Lung (tissue), 11 donors: ENCODE measurements at regions not wholly inside any gene's neighbourhood (a gene's known extent, or its start where the extent isn't known, plus 50 kb on each side); places are given as distances from the start of the nearest gene placed in this dataset.

Experiments
- ATAC-seq: fragments of 200-7000 bp; cut with Tn5 transposase; one replicate; pipeline ENCODE4 v1.9.1; 2020; ENCODE audit warnings: moderate number of reproducible peaks; ENCODE audit not compliant: insufficient read depth, low FRiP score
- DNase-seq, 3 donors: peaks; one replicate each; pipeline ENCODE4 v3.0.0-alpha.2; 2013 to 2017
- H3K27ac ChIP-seq, 2 donors: one replicate each; pipeline ENCODE4 v1.5.1; 2013; ENCODE audit warnings: mild to moderate bottlenecking in 2 of 2, moderate library complexity in 2 of 2, control low read depth in 1 of 2, inconsistent platforms in 1 of 2, low read depth in 1 of 2, low read length in 1 of 2
- H3K27me3 ChIP-seq, 3 donors: one replicate each; pipeline ENCODE4 v1.5.1; 2013; ENCODE audit warnings: low read length in 2 of 3; ENCODE audit not compliant: control insufficient read depth in 3 of 3, insufficient read depth in 3 of 3
- H3K36me3 ChIP-seq, 4 donors: one replicate each; pipeline ENCODE4 v1.5.1; 2013; ENCODE audit warnings: low read length in 4 of 4, mild to moderate bottlenecking in 1 of 4, moderate library complexity in 1 of 4; ENCODE audit not compliant: control insufficient read depth in 4 of 4, insufficient read depth in 4 of 4
- H3K4me1 ChIP-seq, 5 donors: one replicate each; pipeline ENCODE4 v1.5.1; 2013; ENCODE audit warnings: low read length in 5 of 5, mild to moderate bottlenecking in 2 of 5, moderate library complexity in 1 of 5; ENCODE audit not compliant: control insufficient read depth in 5 of 5, insufficient read depth in 5 of 5
- H3K4me3 ChIP-seq: one replicate; pipeline ENCODE4 v1.5.1; 2013; ENCODE audit warnings: mild to moderate bottlenecking, control low read depth, moderate library complexity
- H3K9ac ChIP-seq, 2 donors: one replicate each; pipeline ENCODE4 v1.5.1; 2013; ENCODE audit warnings: low read length in 2 of 2, control low read depth in 1 of 2; ENCODE audit not compliant: insufficient read depth in 1 of 2
- H3K9me3 ChIP-seq, 4 donors: one replicate each; pipeline ENCODE4 v1.5.1; 2013; ENCODE audit warnings: low read length in 3 of 4, mild to moderate bottlenecking in 1 of 4, moderate library complexity in 1 of 4; ENCODE audit not compliant: control insufficient read depth in 4 of 4, insufficient read depth in 3 of 4
- CTCF ChIP-seq: IDR thresholded peaks from 2 replicates; pipeline ENCODE4 v1.5.1; 2012; ENCODE audit warnings: mild to moderate bottlenecking; ENCODE audit errors: control extremely low read depth, extremely low read depth
- WGBS, 2 donors: extraction: QIAGEN DNeasy Blood & Tissue Kit; methylation state at CpG; one replicate each; pipeline ENCODE4 v1.1.7; 2013; 5-methylcytosine and 5-hydroxymethylcytosine counted together
- donor health status: control.
- donor health status: control.
- donor health status: Bipolar disorder and iron deficiency.
- donor health status: healthy.
- donor health status: DM: yes; HTN: yes; CAD: no.

- H3K4me1 ChIP-seq, result no peaks in the 10 kb centered on the region
- peaks cover 0 to 2% (median 0%) of the 10 kb centered on the region in 4 donors for H3K9me3 ChIP-seq
- H3K4me3 ChIP-seq, result no peak overlapping the region
- H3K27me3 ChIP-seq, result no peaks in the 10 kb centered on the region
- no peak overlapping the region for H3K27ac ChIP-seq
- ATAC-seq (no peak), DNase-seq (no peak)
- no peak overlapping the region for H3K9ac ChIP-seq
- H3K36me3 ChIP-seq, result no peaks in the 10 kb centered on the region
- no peak for TF ChIP-seq CTCF
- 87 to 92% methylated on average over 1 of the region's 1 CpG for WGBS, 2 donors
These were observed 307.6 kb upstream of the CDH20 start for GRCh38 chr18:61025596-61025995.

- no peaks in the 10 kb centered on the region for H3K9me3 ChIP-seq
- no peak for TF ChIP-seq CTCF
- no peak overlapping the region for H3K27ac ChIP-seq
- ATAC-seq (no peak), DNase-seq (no peak)
- H3K9ac ChIP-seq, result no peak overlapping the region
- WGBS, 2 donors, result 87 to 91% methylated on average over 2 of the region's 2 CpGs
- no peaks in the 10 kb centered on the region for H3K4me1 ChIP-seq
- no peaks in the 10 kb centered on the region for H3K36me3 ChIP-seq
- no peaks in the 10 kb centered on the region for H3K27me3 ChIP-seq
- H3K4me3 ChIP-seq, result no peak overlapping the region
These were observed 301.6 kb upstream of the CDH20 start for GRCh38 chr18:61031626-61032025.

- Histone ChIP-seq H3K9me3 (no peaks in the 10 kb centered on the region), H3K4me1 (no peaks in the 10 kb centered on the region), H3K9ac (no peak overlapping the region), H3K4me3 (no peak overlapping the region), H3K36me3 (no peaks in the 10 kb centered on the region), H3K27me3 (no peaks in the 10 kb centered on the region), H3K27ac (no peak overlapping the region)
- no peak for TF ChIP-seq CTCF
- no peak for ATAC-seq
- DNase-seq, result no peak
- WGBS, 2 donors, result 83 to 84% methylated on average over 2 of the region's 2 CpGs
These were observed 298.6 kb upstream of the CDH20 start for GRCh38 chr18:61034580-61034979.

- DNase-seq (no peak), ATAC-seq (no peak)
- 65 to 79% methylated on average over 3 of the region's 3 CpGs for WGBS, 2 donors
- Histone ChIP-seq H3K36me3 (no peaks in the 10 kb centered on the region), H3K27ac (no peak overlapping the region), H3K27me3 (no peaks in the 10 kb centered on the region), H3K9ac (no peak overlapping the region), H3K4me3 (no peak overlapping the region), H3K9me3 (no peaks in the 10 kb centered on the region), H3K4me1 (no peaks in the 10 kb centered on the region)
- no peak for TF ChIP-seq CTCF
These were observed 294.0 kb upstream of the CDH20 start for GRCh38 chr18:61039251-61039650.
